DND-41 (cell line): ENCODE measurements at regions not wholly inside any gene's neighbourhood (a gene's known extent, or its start where the extent isn't known, plus 50 kb on each side); places are given as distances from the start of the nearest gene placed in this dataset.

ENCODE experiments used
- ATAC-seq: fragments of 200-7000 bp; cut with Tn5 transposase; 3 replicates; pipeline ENCODE4 v1.9.1; 2021; ENCODE audit warnings: low read depth; ENCODE audit not compliant: insufficient read depth
- DNase-seq: peaks from one replicate; pipeline ENCODE4 v3.0.0-alpha.2; 2020
- H2AFZ ChIP-seq: 2 replicates; pipeline ENCODE4 v1.6.0; 2012; ENCODE audit warnings: low read depth, low read length
- H3K27ac ChIP-seq: 2 replicates; pipeline ENCODE4 v1.5.1; 2012; ENCODE audit warnings: low read length, inconsistent platforms
- H3K27me3 ChIP-seq: fragments of 200-600 bp; sonication (generic); 2 replicates; pipeline ENCODE4 v1.6.0; 2012; ENCODE audit warnings: low read length, mild to moderate bottlenecking, inconsistent platforms; ENCODE audit not compliant: insufficient read depth, poor library complexity
- H3K36me3 ChIP-seq: 2 replicates; pipeline ENCODE4 v1.5.1; 2012; ENCODE audit warnings: low read length, inconsistent platforms; ENCODE audit not compliant: insufficient read depth
- H3K4me1 ChIP-seq: 2 replicates; pipeline ENCODE4 v1.5.1; 2012; ENCODE audit warnings: mild to moderate bottlenecking, low read length; ENCODE audit not compliant: insufficient read depth
- H3K4me2 ChIP-seq: 2 replicates; pipeline ENCODE4 v1.6.0; 2012; ENCODE audit warnings: mild to moderate bottlenecking, moderate library complexity, low read length, inconsistent platforms; ENCODE audit not compliant: insufficient read depth
- H3K4me3 ChIP-seq, 2 experiments: fragments of 200-600 bp in 1 of 2; shearing (Covaris generic) in 1 of 2; 2 replicates each; pipeline ENCODE4 v1.5.1; 2012 to 2016; ENCODE audit warnings: inconsistent platforms in 2 of 2, low read length in 2 of 2, mild to moderate bottlenecking in 2 of 2, low read depth in 1 of 2, moderate library complexity in 1 of 2
- H3K79me2 ChIP-seq: 2 replicates; pipeline ENCODE4 v1.6.0; 2012; ENCODE audit warnings: low read length, inconsistent platforms; ENCODE audit not compliant: insufficient read depth
- H3K9ac ChIP-seq: 2 replicates; pipeline ENCODE4 v1.6.0; 2012; ENCODE audit warnings: low read depth, mild to moderate bottlenecking, inconsistent platforms, low read length, moderate library complexity
- H3K9me3 ChIP-seq: 2 replicates; pipeline ENCODE4 v1.5.1; 2012; ENCODE audit warnings: low read length, moderate library complexity, mild to moderate bottlenecking, inconsistent platforms; ENCODE audit not compliant: insufficient read depth, severe bottlenecking
- H4K20me1 ChIP-seq: 2 replicates; pipeline ENCODE4 v1.6.0; 2012; ENCODE audit warnings: low read length; ENCODE audit not compliant: insufficient read depth
- CTCF ChIP-seq: IDR thresholded peaks from 2 replicates; pipeline ENCODE4 v1.5.1; 2012; ENCODE audit warnings: borderline replicate concordance, low read length, moderate library complexity, mild to moderate bottlenecking; ENCODE audit not compliant: poor library complexity, severe bottlenecking; ENCODE audit errors: extremely low read depth
- EZH2 ChIP-seq: IDR thresholded peaks from 3 replicates; pipeline ENCODE4 v1.6.1; 2012; ENCODE audit warnings: borderline replicate concordance, low read depth, mild to moderate bottlenecking, moderate library complexity, low read length, inconsistent platforms; ENCODE audit not compliant: severe bottlenecking

DNA sequence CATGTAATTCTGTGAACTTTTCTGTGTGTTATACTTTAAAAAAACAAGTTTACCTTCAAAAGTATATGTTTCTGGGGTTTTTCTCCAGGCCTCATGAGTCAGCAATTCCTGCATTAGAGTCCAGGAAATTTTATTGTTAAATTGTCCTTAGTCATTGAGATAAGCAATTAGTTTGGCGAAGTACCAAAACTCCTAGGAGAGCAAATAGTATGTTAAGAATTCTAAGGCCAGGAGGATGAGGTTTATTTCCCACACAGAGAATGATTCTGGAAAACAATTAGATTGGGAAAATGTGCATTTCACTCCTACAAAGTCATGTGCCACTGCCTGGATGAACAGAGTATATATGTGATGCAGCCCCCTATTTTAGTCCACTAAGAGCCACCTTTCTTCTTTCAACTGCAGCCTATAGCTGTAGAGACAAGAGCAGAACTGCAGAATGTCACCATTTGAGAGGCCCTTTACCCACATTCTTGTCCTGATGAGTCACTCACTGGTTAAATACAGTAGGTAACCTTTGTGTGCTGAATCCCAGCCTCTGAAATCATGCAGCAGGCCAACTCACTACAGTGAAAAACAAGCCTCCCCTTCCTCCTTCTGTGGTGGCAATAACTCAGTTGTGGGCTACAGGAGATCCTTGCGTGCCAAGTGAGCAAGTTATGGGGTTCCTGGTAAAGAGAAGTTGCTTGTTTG lies 452.8 kb upstream of the THBS1 start:
- no peak overlapping the region for H3K4me3 ChIP-seq
- H3K9ac ChIP-seq, result no peak overlapping the region
- no peak overlapping the region for H2AFZ ChIP-seq

DNA sequence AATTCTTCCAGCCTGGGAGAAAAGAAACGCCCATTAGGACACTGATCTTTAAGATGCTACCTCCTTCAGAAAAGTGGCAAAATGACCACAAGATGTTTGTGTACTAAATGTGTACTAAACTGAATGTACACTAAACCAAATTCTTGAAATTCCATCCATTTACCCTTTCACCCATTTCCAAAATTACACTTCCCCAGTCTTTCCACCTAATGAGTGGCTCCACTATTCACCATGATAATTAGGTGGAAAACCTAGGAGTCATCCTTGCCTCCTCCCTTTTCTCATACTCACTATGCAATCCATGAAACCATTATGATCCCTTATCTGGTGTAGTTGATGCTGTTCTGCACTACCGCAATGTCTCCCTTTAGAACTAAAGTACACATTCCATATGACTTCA lies 452.1 kb upstream of the THBS1 start:
- H3K4me3 ChIP-seq, result no peak overlapping the region
- no peak overlapping the region for H3K27ac ChIP-seq
- H3K36me3 ChIP-seq, result no peaks in the 10 kb centered on the region
- peaks cover 3% of the 10 kb centered on the region for H3K27me3 ChIP-seq
- H3K79me2 ChIP-seq, result no peaks in the 10 kb centered on the region
- no peak for DNase-seq
- H3K4me2 ChIP-seq, result no peak overlapping the region
- no peaks in the 10 kb centered on the region for H3K4me1 ChIP-seq
- no peak overlapping the region for H2AFZ ChIP-seq
- no peak overlapping the region for H3K9ac ChIP-seq
- no peaks in the 10 kb centered on the region for H4K20me1 ChIP-seq
- no peaks in the 10 kb centered on the region for H3K9me3 ChIP-seq
- no peak for TF ChIP-seq CTCF
- no peak for TF ChIP-seq EZH2
- no peak for ATAC-seq

More for the DNA sequence above, 452.8 kb upstream of the THBS1 start:
- no peak for ATAC-seq
- no peaks in the 10 kb centered on the region for H3K9me3 ChIP-seq
- no peak overlapping the region for H3K27ac ChIP-seq
- H3K4me1 ChIP-seq, result no peaks in the 10 kb centered on the region
- H3K36me3 ChIP-seq, result no peaks in the 10 kb centered on the region
- H3K4me2 ChIP-seq, result no peak overlapping the region
- H4K20me1 ChIP-seq, result no peaks in the 10 kb centered on the region
- peaks cover 3% of the 10 kb centered on the region for H3K27me3 ChIP-seq
- no peaks in the 10 kb centered on the region for H3K79me2 ChIP-seq
- TF ChIP-seq EZH2 (no peak), CTCF (no peak)
- DNase-seq, result no peak

DNA sequence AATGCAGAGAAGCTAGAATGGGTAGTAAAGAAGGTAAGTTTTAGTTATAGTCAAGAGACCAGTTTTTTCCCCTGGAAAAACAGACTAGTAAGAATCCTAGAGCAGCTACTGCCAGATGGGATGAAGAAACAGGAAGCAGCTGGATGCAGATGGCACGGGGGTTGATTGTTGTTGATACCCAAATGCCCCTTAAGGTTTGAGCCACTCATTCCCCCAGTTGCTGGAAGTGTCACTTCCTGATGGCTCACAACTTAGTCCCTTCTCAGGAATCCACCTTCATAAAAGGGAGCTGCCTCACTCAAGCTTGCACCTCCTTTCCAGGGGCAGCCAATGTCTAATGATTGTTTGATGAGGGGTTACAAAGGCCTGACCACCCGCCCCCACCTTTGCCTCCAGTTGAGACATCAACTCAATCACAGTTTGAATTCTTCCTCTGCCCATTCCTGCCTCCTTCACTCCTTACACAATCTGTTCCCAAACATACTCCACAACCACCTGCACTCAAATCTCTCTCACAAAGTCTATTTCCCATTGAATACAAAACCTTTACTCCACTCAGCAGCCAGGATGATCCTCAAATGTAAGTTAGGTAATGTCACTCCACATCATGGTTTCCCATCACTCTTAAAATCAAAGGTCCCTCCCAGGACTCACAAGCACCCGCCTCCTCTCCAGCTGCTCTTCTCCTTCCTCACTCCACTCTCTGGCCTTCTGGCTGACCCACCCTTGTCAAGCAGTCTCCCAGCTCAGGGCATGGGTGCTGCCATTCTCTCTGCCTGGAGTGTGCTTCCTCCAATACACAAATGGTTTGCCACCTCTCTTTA lies 450.1 kb upstream of the THBS1 start:
- Histone ChIP-seq H3K27me3 (peaks cover 3% of the 10 kb centered on the region), H3K4me1 (no peaks in the 10 kb centered on the region), H3K4me2 (no peak overlapping the region), H3K27ac (no peak overlapping the region), H2AFZ (no peak overlapping the region), H4K20me1 (no peaks in the 10 kb centered on the region), H3K79me2 (no peaks in the 10 kb centered on the region), H3K9me3 (no peaks in the 10 kb centered on the region), H3K36me3 (no peaks in the 10 kb centered on the region), H3K9ac (no peak overlapping the region), H3K4me3 (no peak overlapping the region)
- TF ChIP-seq CTCF, result no peak
- no peak for TF ChIP-seq EZH2
- ATAC-seq (no peak), DNase-seq (no peak)
